PC-9 (cell line): ENCODE measurements at regions not wholly inside any gene's neighbourhood (a gene's known extent, or its start where the extent isn't known, plus 50 kb on each side); places are given as distances from the start of the nearest gene placed in this dataset.

Experiments
- CTCF ChIP-seq: fragments of 200-600 bp; sonication (generic); conservative IDR thresholded peaks from 2 replicates; pipeline ENCODE4 v1.6.1; 2017; ENCODE audit warnings: mixed run types, antibody characterized with exemption, mild to moderate bottlenecking, moderate library complexity
- EZH2 ChIP-seq: fragments of 200-600 bp; sonication (generic); IDR thresholded peaks from 2 replicates; pipeline ENCODE4 v1.8.0; 2017; ENCODE audit warnings: antibody characterized with exemption, low read depth

GRCh38 chr6:149190224-149190831, 127.2 kb upstream of the TAB2 start:
- no peak for TF ChIP-seq CTCF
- TF ChIP-seq EZH2, result no peak
